Esophagus squamous epithelium (tissue), 4 donors: ENCODE measurements at regions not wholly inside any gene's neighbourhood (a gene's known extent, or its start where the extent isn't known, plus 50 kb on each side); places are given as distances from the start of the nearest gene placed in this dataset.

Source experiments
- POLR2A ChIP-seq, 4 donors: fragments of 450-650 bp; IDR thresholded peaks; one replicate each; pipeline ENCODE4 v1.6.1; 2017; ENCODE audit warnings: antibody characterized with exemption in 4 of 4, mild to moderate bottlenecking in 4 of 4, moderate library complexity in 3 of 4
- TF ChIP-seq, protein P1 (sequence below), 6 experiments: fragments of 450-650 bp in 4 of 6; fragments of 200-600 bp in 2 of 6; sonication (generic) in 2 of 6; IDR thresholded peaks; one replicate each; pipeline ENCODE4 v1.5.1; 2016 to 2019; ENCODE audit warnings: antibody characterized with exemption in 6 of 6, mild to moderate bottlenecking in 4 of 6, moderate library complexity in 4 of 6

- TF ChIP-seq POLR2A (IDR thresholded peaks at IDR 0.05) = no peak
- TF ChIP-seq, protein P1, sequence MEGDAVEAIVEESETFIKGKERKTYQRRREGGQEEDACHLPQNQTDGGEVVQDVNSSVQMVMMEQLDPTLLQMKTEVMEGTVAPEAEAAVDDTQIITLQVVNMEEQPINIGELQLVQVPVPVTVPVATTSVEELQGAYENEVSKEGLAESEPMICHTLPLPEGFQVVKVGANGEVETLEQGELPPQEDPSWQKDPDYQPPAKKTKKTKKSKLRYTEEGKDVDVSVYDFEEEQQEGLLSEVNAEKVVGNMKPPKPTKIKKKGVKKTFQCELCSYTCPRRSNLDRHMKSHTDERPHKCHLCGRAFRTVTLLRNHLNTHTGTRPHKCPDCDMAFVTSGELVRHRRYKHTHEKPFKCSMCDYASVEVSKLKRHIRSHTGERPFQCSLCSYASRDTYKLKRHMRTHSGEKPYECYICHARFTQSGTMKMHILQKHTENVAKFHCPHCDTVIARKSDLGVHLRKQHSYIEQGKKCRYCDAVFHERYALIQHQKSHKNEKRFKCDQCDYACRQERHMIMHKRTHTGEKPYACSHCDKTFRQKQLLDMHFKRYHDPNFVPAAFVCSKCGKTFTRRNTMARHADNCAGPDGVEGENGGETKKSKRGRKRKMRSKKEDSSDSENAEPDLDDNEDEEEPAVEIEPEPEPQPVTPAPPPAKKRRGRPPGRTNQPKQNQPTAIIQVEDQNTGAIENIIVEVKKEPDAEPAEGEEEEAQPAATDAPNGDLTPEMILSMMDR (IDR thresholded peaks at IDR 0.05) = no peak
Measured at GRCh38 chr5:88659529-88660263, 223.3 kb downstream of the MEF2C start.
